A204.1 (cell line): ENCODE measurements at regions not wholly inside any gene's neighbourhood (a gene's known extent, or its start where the extent isn't known, plus 50 kb on each side); places are given as distances from the start of the nearest gene placed in this dataset.
"Not testable (repeated sequence)": the region's sequence is repeated elsewhere in the genome, so short reads cannot be mapped to it uniquely, and the experiment has no call there.

Experiments
- FAIRE-seq: peaks from 2 replicates; lab custom pipeline; 2012; peaks lifted over from hg19 to GRCh38; lab: Jason Lieb, UNC

- FAIRE-seq = no peak
Observed at GRCh38 chr12:91515944-91516694, 333.5 kb upstream of the DCN start.

GRCh38 chr12:91513313-91513712 lies 330.7 kb upstream of the DCN start:
- no peak for FAIRE-seq

GRCh38 chr12:91511795-91512420 lies 329.3 kb upstream of the DCN start:
- no peak for FAIRE-seq

GRCh38 chr12:91507754-91508153 lies 325.1 kb upstream of the DCN start:
- FAIRE-seq = no peak

GRCh38 chr12:91506452-91506851 lies 323.8 kb upstream of the DCN start:
- FAIRE-seq = no peak

GRCh38 chr12:91505006-91505405 lies 322.4 kb upstream of the DCN start:
- no peak for FAIRE-seq

GRCh38 chr12:91502208-91502607 lies 319.6 kb upstream of the DCN start:
- FAIRE-seq = no peak

GRCh38 chr12:91496337-91496736 lies 313.7 kb upstream of the DCN start:
- no peak for FAIRE-seq

- no peak for FAIRE-seq
Observed at GRCh38 chr12:91493308-91493707, 310.7 kb upstream of the DCN start.

- FAIRE-seq = no peak
Observed at GRCh38 chr12:91492648-91493047, 310.0 kb upstream of the DCN start.

- no peak for FAIRE-seq
Observed at GRCh38 chr12:91490667-91491311, 308.2 kb upstream of the DCN start.

- FAIRE-seq = no peak
Observed at GRCh38 chr12:91483471-91483985, 300.9 kb upstream of the DCN start.

GRCh38 chr12:91482231-91482630 lies 299.6 kb upstream of the DCN start:
- FAIRE-seq = no peak

GRCh38 chr12:91478500-91478899 lies 295.9 kb upstream of the DCN start:
- peak; percentile 19 for FAIRE-seq

- FAIRE-seq = no peak
Observed at GRCh38 chr12:91467686-91468085, 285.1 kb upstream of the DCN start.

GRCh38 chr12:91461061-91461460 lies 278.4 kb upstream of the DCN start:
- no peak for FAIRE-seq

- FAIRE-seq = no peak
Observed at GRCh38 chr12:91460469-91460868, 277.9 kb upstream of the DCN start.

GRCh38 chr12:91455321-91455720 lies 272.7 kb upstream of the DCN start:
- no peak for FAIRE-seq

GRCh38 chr12:91454179-91454578 lies 271.6 kb upstream of the DCN start:
- no peak for FAIRE-seq

GRCh38 chr12:91452464-91452863 lies 269.8 kb upstream of the DCN start:
- FAIRE-seq = not testable (repeated sequence)

GRCh38 chr12:91441993-91442952 lies 259.7 kb upstream of the DCN start:
- FAIRE-seq = no peak

- FAIRE-seq = no peak
Observed at GRCh38 chr12:91441246-91441645, 258.6 kb upstream of the DCN start.
